ENCODE measurements at regions not wholly inside any gene's neighbourhood (a gene's known extent, or its start where the extent isn't known, plus 50 kb on each side); places are given as distances from the start of the nearest gene placed in this dataset.

GRCh38 chr15:45858491-45858890 lies 223.7 kb downstream of the SQOR start:
- POLR2A ChIA-PET, result no interaction called here
- CTCF ChIA-PET, result no interaction called here
- Mint-ChIP-seq H3K4me1 (no peaks in the 10 kb centered on the region), H3K27me3 (peaks cover 0 to 25% (median 17%) of the 10 kb centered on the region in 5 donors), H3K9me3 (peaks cover 0 to 5% (median 0%) of the 10 kb centered on the region in 11 donors), H3K4me3 (no peak overlapping the region), H3K27ac (no peak overlapping the region), H3K36me3 (no peaks in the 10 kb centered on the region)
- Histone ChIP-seq H3K27ac (ENCODE audit: low read depth, low read length) (no peak overlapping the region), H3K9me3 (ENCODE audit: control insufficient read depth in 2 of 3, low read length in 3 of 3) (no peaks in the 10 kb centered on the region), H3K27me3 (ENCODE audit: control insufficient read depth in 2 of 2, insufficient read depth in 2 of 2, low read length in 2 of 2) (no peaks in the 10 kb centered on the region), H3K4me3 (ENCODE audit: low read length) (no peak overlapping the region), H3K4me1 (ENCODE audit: control insufficient read depth in 2 of 2, insufficient read depth in 2 of 2, low read length in 2 of 2) (no peaks in the 10 kb centered on the region), H3K36me3 (ENCODE audit: control insufficient read depth in 2 of 3, insufficient read depth in 3 of 3, low read length in 3 of 3) (no peaks in the 10 kb centered on the region)
- intact Hi-C loops (cut with micrococcal nuclease), result no loop called here
- ATAC-seq (no peak), DNase-seq (no peak)

GRCh38 chr15:45862034-45862433 lies 227.2 kb downstream of the SQOR start:
- Mint-ChIP-seq H3K27me3 (peaks cover 0 to 13% (median 7%) of the 10 kb centered on the region in 5 donors), H3K36me3 (no peaks in the 10 kb centered on the region), H3K4me3 (no peak overlapping the region), H3K9me3 (peaks cover 0 to 4% (median 0%) of the 10 kb centered on the region in 11 donors), H3K4me1 (no peaks in the 10 kb centered on the region), H3K27ac (no peak overlapping the region)
- ChIA-PET CTCF (no interaction called here), POLR2A (no interaction called here)
- Histone ChIP-seq H3K36me3 (ENCODE audit: control insufficient read depth in 2 of 3, insufficient read depth in 3 of 3, low read length in 3 of 3) (no peaks in the 10 kb centered on the region), H3K9me3 (ENCODE audit: control insufficient read depth in 2 of 3, low read length in 3 of 3) (no peaks in the 10 kb centered on the region), H3K4me3 (ENCODE audit: low read length) (no peak overlapping the region), H3K27ac (ENCODE audit: low read depth, low read length) (no peak overlapping the region), H3K27me3 (ENCODE audit: control insufficient read depth in 2 of 2, insufficient read depth in 2 of 2, low read length in 2 of 2) (no peaks in the 10 kb centered on the region), H3K4me1 (ENCODE audit: control insufficient read depth in 2 of 2, insufficient read depth in 2 of 2, low read length in 2 of 2) (no peaks in the 10 kb centered on the region)
- ATAC-seq (no peak), DNase-seq (no peak)
- intact Hi-C loops (cut with micrococcal nuclease), result no loop called here

- ChIA-PET CTCF (no interaction called here), POLR2A (no interaction called here)
- Mint-ChIP-seq H3K4me1 (no peaks in the 10 kb centered on the region), H3K4me3 (no peak overlapping the region), H3K9me3 (peaks cover 0 to 3% (median 0%) of the 10 kb centered on the region in 11 donors), H3K27ac (no peak overlapping the region), H3K36me3 (no peaks in the 10 kb centered on the region), H3K27me3 (peaks cover 0 to 13% (median 7%) of the 10 kb centered on the region in 5 donors)
- no peak overlapping the region for H3K27ac ChIP-seq (ENCODE audit: low read depth, low read length)
- no peak overlapping the region for H3K4me3 ChIP-seq (ENCODE audit: low read length)
- H3K36me3 ChIP-seq (ENCODE audit: control insufficient read depth in 2 of 3, insufficient read depth in 3 of 3, low read length in 3 of 3), result no peaks in the 10 kb centered on the region
- no peaks in the 10 kb centered on the region for H3K27me3 ChIP-seq (ENCODE audit: control insufficient read depth in 2 of 2, insufficient read depth in 2 of 2, low read length in 2 of 2)
- DNase-seq (no peak), ATAC-seq (no peak)
- intact Hi-C loops (cut with micrococcal nuclease), result no loop called here
- H3K4me1 ChIP-seq (ENCODE audit: control insufficient read depth in 2 of 2, insufficient read depth in 2 of 2, low read length in 2 of 2), result no peaks in the 10 kb centered on the region
- no peaks in the 10 kb centered on the region for H3K9me3 ChIP-seq (ENCODE audit: control insufficient read depth in 2 of 3, low read length in 3 of 3)
Measured at GRCh38 chr15:45863881-45864580, 229.2 kb downstream of the SQOR start.

- H3K4me3 ChIP-seq (ENCODE audit: low read length), result no peak overlapping the region
- ATAC-seq (no peak), DNase-seq (no peak)
- Mint-ChIP-seq H3K4me1 (no peaks in the 10 kb centered on the region), H3K27ac (no peak overlapping the region), H3K27me3 (peaks cover 0 to 11% (median 7%) of the 10 kb centered on the region in 5 donors), H3K36me3 (no peaks in the 10 kb centered on the region), H3K4me3 (no peak overlapping the region), H3K9me3 (peaks cover under 1 to 6% (median 3%) of the 10 kb centered on the region in 11 donors)
- peaks cover 0 to under 1% (median 0%) of the 10 kb centered on the region in 3 experiments for H3K9me3 ChIP-seq (ENCODE audit: control insufficient read depth in 2 of 3, low read length in 3 of 3)
- no peaks in the 10 kb centered on the region for H3K27me3 ChIP-seq (ENCODE audit: control insufficient read depth in 2 of 2, insufficient read depth in 2 of 2, low read length in 2 of 2)
- intact Hi-C loops (cut with micrococcal nuclease), result no loop called here
- POLR2A ChIA-PET, result no interaction called here
- no peak overlapping the region for H3K27ac ChIP-seq (ENCODE audit: low read depth, low read length)
- H3K4me1 ChIP-seq (ENCODE audit: control insufficient read depth in 2 of 2, insufficient read depth in 2 of 2, low read length in 2 of 2), result no peaks in the 10 kb centered on the region
- no peaks in the 10 kb centered on the region for H3K36me3 ChIP-seq (ENCODE audit: control insufficient read depth in 2 of 3, insufficient read depth in 3 of 3, low read length in 3 of 3)
- CTCF ChIA-PET, result no interaction called here
Measured at GRCh38 chr15:45866616-45867015, 231.8 kb downstream of the SQOR start.

GRCh38 chr15:45867281-45867680 lies 232.5 kb downstream of the SQOR start:
- no peak overlapping the region for H3K4me3 Mint-ChIP-seq
- no peaks in the 10 kb centered on the region for H3K36me3 ChIP-seq (ENCODE audit: control insufficient read depth in 2 of 3, insufficient read depth in 3 of 3, low read length in 3 of 3)
- DNase-seq (no peak), ATAC-seq (no peak)
- H3K4me1 Mint-ChIP-seq, result no peaks in the 10 kb centered on the region
- H3K4me3 ChIP-seq (ENCODE audit: low read length), result no peak overlapping the region
- peaks cover 0 to 13% (median 11%) of the 10 kb centered on the region in 5 donors for H3K27me3 Mint-ChIP-seq
- H3K27me3 ChIP-seq (ENCODE audit: control insufficient read depth in 2 of 2, insufficient read depth in 2 of 2, low read length in 2 of 2), result no peaks in the 10 kb centered on the region
- ChIA-PET POLR2A (no interaction called here), CTCF (no interaction called here)
- no peaks in the 10 kb centered on the region for H3K4me1 ChIP-seq (ENCODE audit: control insufficient read depth in 2 of 2, insufficient read depth in 2 of 2, low read length in 2 of 2)
- peaks cover 0 to 4% (median 0%) of the 10 kb centered on the region in 3 experiments for H3K9me3 ChIP-seq (ENCODE audit: control insufficient read depth in 2 of 3, low read length in 3 of 3)
- H3K27ac ChIP-seq (ENCODE audit: low read depth, low read length), result no peak overlapping the region
- H3K36me3 Mint-ChIP-seq, result no peaks in the 10 kb centered on the region
- peaks cover 1 to 13% (median 8%) of the 10 kb centered on the region in 11 donors for H3K9me3 Mint-ChIP-seq
- intact Hi-C loops (cut with micrococcal nuclease), result no loop called here
- H3K27ac Mint-ChIP-seq, result no peak overlapping the region

GRCh38 chr15:45868109-45868691 lies 233.4 kb downstream of the SQOR start:
- Histone ChIP-seq H3K9me3 (ENCODE audit: control insufficient read depth in 2 of 3, low read length in 3 of 3) (peaks cover 0 to 4% (median 0%) of the 10 kb centered on the region in 3 experiments), H3K27ac (ENCODE audit: low read depth, low read length) (no peak overlapping the region), H3K4me3 (ENCODE audit: low read length) (no peak overlapping the region), H3K27me3 (ENCODE audit: control insufficient read depth in 2 of 2, insufficient read depth in 2 of 2, low read length in 2 of 2) (no peaks in the 10 kb centered on the region), H3K4me1 (ENCODE audit: control insufficient read depth in 2 of 2, insufficient read depth in 2 of 2, low read length in 2 of 2) (no peaks in the 10 kb centered on the region), H3K36me3 (ENCODE audit: control insufficient read depth in 2 of 3, insufficient read depth in 3 of 3, low read length in 3 of 3) (no peaks in the 10 kb centered on the region)
- ATAC-seq (no peak), DNase-seq (no peak)
- intact Hi-C loops (cut with micrococcal nuclease), result no loop called here
- no peaks in the 10 kb centered on the region for H3K36me3 Mint-ChIP-seq
- ChIA-PET POLR2A (no interaction called here), CTCF (no interaction called here)
- H3K27me3 Mint-ChIP-seq, result peaks cover 0 to 18% (median 14%) of the 10 kb centered on the region in 5 donors
- no peak overlapping the region for H3K27ac Mint-ChIP-seq
- H3K4me3 Mint-ChIP-seq, result no peak overlapping the region
- H3K4me1 Mint-ChIP-seq, result no peaks in the 10 kb centered on the region
- peaks cover 1 to 21% (median 8%) of the 10 kb centered on the region in 11 donors for H3K9me3 Mint-ChIP-seq

Data from naive thymus-derived CD4-positive, alpha-beta T cell (primary cell).